Coronary artery (tissue), 2 donors: ENCODE measurements at regions not wholly inside any gene's neighbourhood (a gene's known extent, or its start where the extent isn't known, plus 50 kb on each side); places are given as distances from the start of the nearest gene placed in this dataset.

Experiments used
- DNase-seq: peaks from one replicate; pipeline ENCODE4 v3.0.0-alpha.2; 2017; ENCODE audit warnings: low spot score
- H3K27ac ChIP-seq, 2 donors: fragments of 200-600 bp; sonication (generic); one replicate each; pipeline ENCODE4 v1.5.1; 2016 to 2019
- H3K4me3 ChIP-seq: fragments of 200-600 bp; sonication (generic); 2 replicates; pipeline ENCODE4 v1.5.1; 2016; ENCODE audit warnings: mild to moderate bottlenecking, moderate library complexity
- TF ChIP-seq, protein P1 (sequence below): fragments of 200-600 bp; sonication (generic); IDR thresholded peaks from one replicate; pipeline ENCODE4 v1.5.1; 2019; ENCODE audit warnings: antibody characterized with exemption

DNA sequence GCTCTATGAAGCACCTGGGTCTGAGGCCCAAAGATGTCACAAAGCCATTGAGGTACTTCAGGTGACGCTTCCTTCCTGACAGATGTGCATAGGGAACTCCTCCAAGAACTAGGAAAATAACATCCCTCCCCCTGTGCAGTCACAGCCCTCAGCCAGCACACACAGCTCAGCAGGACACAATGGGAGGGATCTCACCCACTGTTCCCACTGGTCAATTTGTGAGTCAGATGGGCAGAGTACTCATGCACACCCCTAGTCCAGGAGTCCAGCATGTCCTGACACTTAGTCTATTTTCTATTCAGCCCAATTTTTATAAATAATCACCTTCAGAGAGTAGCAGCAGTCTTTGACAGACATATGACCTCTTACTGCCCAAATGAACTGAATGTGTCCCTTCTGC, 60.7 kb upstream of the PFKP start:
- no peak for DNase-seq
- TF ChIP-seq, protein P1, sequence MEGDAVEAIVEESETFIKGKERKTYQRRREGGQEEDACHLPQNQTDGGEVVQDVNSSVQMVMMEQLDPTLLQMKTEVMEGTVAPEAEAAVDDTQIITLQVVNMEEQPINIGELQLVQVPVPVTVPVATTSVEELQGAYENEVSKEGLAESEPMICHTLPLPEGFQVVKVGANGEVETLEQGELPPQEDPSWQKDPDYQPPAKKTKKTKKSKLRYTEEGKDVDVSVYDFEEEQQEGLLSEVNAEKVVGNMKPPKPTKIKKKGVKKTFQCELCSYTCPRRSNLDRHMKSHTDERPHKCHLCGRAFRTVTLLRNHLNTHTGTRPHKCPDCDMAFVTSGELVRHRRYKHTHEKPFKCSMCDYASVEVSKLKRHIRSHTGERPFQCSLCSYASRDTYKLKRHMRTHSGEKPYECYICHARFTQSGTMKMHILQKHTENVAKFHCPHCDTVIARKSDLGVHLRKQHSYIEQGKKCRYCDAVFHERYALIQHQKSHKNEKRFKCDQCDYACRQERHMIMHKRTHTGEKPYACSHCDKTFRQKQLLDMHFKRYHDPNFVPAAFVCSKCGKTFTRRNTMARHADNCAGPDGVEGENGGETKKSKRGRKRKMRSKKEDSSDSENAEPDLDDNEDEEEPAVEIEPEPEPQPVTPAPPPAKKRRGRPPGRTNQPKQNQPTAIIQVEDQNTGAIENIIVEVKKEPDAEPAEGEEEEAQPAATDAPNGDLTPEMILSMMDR: no peak
- no peak overlapping the region for H3K4me3 ChIP-seq
- H3K27ac ChIP-seq: no peak overlapping the region

DNA sequence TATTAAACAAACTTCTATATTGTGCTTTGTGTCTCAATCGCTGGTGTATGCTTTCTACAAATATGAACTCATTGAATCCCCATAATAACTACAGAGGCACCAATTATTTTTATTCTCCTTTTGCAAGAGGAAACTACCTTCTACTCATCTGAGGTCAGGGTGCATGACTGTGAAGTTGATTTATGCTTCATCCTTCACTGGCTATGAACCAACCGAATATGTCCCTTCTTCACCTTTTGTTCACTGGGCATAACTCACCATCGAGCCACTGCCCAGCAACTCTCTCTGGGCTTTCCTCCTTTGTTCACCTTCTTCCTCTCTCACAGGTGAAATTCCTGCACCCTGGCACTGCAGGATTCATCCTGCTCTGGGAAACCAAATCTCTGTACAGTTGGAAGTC, 61.3 kb upstream of the PFKP start:
- no peak overlapping the region for H3K27ac ChIP-seq
- no peak overlapping the region for H3K4me3 ChIP-seq
- TF ChIP-seq, protein P1: no peak
- DNase-seq: no peak

DNA sequence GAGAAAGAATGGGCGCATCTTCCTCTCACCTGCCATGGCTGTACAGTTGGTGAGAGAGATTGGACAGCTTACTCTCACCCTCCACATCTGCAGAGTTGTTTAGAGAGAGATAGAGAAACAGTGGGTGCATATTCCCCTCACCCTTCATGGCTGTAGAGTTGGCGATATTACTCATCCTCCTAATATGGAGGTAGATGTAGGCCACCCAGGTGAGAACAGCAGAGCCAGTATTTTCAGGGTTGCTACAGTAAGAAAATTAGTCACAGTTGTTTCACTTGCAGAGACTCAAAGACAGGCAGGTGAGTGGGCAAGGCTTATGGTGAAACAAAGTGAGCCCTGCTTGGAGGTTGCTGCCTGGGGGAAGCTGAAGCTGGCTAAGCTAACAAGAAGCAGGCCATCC, 65.0 kb upstream of the PFKP start:
- TF ChIP-seq, protein P1: no peak
- Histone ChIP-seq H3K27ac (no peak overlapping the region), H3K4me3 (no peak overlapping the region)
- DNase-seq: no peak

DNA sequence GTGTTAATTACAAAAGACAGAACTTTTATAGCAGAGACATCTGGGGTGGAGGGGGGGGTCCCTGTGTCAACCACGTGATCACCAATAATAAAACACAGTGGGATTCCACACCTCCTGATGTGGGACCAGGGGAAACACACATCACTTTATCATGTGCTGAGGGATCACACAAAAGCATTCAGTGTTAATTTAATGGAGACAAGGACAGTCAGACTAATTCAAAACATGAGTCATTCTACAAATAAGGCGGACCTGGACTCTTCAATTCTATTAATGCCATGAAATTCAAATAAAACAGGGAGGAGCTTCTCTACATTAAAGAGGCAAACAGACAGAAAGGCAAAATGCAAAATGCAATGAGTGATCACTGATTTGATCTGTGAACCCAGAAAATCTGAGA, 67.3 kb upstream of the PFKP start:
- H3K27ac ChIP-seq: no peak overlapping the region
- TF ChIP-seq, protein P1: no peak
- no peak for DNase-seq
- H3K4me3 ChIP-seq: no peak overlapping the region

DNA sequence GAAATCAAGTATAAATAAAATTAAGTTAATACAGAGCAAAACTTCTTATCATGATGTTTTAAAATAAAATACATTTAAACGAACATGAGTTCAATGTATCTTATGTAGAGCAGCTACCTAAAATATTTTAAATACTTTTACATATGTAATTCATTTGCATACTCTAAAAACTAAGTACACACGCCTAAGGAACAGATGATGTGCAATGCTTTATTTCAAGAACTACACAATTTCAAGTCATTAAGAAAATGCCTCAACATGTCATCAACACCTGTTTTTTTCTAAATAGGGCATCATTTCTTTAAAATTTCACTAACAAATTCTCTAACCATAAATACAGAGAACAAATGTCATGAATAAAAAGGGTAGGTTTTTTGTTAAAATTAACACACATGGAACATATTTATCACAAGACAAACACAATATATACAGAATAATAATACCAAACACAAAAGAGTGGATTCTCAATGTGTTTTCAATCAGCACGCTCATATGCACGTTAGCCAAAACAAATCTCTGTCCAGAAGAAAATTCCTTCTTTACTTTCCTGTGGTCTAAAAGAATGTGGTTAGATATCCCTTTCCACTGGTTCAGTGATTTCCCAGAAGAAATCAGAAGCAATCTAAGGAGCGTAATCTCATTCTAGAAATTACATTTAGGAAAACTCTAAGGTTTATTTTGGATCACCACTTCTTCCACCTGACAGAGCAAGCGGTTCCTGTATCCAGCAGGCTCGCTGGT, 73.0 kb upstream of the PFKP start:
- H3K4me3 ChIP-seq: no peak overlapping the region
- TF ChIP-seq, protein P1: no peak
- DNase-seq: no peak
- no peak overlapping the region for H3K27ac ChIP-seq

DNA sequence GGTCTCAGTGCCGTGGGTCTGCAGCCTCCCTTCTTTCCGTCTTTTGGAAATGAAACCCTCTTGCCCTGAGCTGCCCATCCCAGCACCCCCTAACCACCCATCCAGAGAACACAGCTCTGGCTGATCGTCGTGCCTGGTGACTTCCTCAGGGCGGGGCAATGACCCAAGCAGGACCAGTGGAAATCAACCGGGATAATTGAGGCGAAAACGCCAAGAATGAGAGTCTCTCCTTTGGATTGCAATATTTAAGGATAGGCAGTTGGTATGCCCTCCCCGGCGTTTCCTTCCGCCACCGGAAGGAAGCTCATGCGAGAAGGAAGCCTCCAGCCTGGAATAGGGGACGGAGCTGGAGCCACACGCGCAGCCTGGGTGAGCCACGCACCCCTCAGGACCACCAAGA, 73.7 kb upstream of the PFKP start:
- TF ChIP-seq, protein P1: no peak
- no peak overlapping the region for H3K4me3 ChIP-seq
- DNase-seq: no peak

DNA sequence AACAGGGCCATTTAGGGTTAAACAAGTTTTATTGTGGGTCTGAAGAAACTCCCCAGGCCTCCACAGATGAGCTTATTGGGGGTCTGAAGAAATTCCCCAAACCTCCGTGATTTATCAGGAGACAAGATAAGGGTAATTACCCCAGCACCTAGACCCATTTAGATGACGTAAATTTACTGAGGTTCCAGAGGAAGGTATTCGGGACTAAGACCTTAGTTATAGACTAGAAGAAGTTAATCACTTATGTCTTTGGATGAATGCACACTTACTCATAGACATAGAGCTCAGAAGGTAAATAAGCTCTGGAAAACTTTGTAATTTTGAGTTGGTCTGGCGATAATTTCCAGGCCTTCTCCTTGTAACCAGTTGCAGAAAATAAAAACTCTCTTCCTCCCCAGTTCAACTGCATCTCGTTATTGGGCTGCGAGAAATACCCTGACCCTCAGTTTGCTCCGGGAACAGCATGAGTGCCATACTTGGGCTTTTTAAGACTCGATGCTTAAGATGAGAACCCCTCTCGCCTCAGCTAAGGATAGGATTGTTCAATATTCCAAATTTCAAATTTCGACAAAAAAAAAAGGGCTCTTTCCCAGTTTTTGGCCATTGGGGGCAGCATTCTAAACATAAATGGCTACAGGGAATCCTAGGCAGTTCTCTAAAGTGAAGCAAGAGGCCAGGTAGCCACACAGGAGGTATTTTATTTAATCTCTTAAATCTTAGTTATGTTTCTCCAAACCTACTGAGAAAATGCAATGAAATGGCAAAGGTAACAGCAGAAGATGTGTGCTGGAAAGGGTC, 74.7 kb upstream of the PFKP start:
- TF ChIP-seq, protein P1: no peak
- Histone ChIP-seq H3K27ac (no peak overlapping the region), H3K4me3 (no peak overlapping the region)
- no peak for DNase-seq

More for the DNA sequence above, 73.7 kb upstream of the PFKP start:
- H3K27ac ChIP-seq: no peak overlapping the region
